Coronary artery (tissue), 2 donors: ENCODE measurements at regions not wholly inside any gene's neighbourhood (a gene's known extent, or its start where the extent isn't known, plus 50 kb on each side); places are given as distances from the start of the nearest gene placed in this dataset.

ENCODE experiments used
- DNase-seq: peaks from one replicate; pipeline ENCODE4 v3.0.0-alpha.2; 2017; ENCODE audit warnings: low spot score
- H3K27ac ChIP-seq, 2 donors: fragments of 200-600 bp; sonication (generic); one replicate each; pipeline ENCODE4 v1.5.1; 2016 to 2019
- H3K4me3 ChIP-seq: fragments of 200-600 bp; sonication (generic); 2 replicates; pipeline ENCODE4 v1.5.1; 2016; ENCODE audit warnings: mild to moderate bottlenecking, moderate library complexity
- CTCF ChIP-seq: fragments of 200-600 bp; sonication (generic); IDR thresholded peaks from one replicate; pipeline ENCODE4 v1.5.1; 2019; ENCODE audit warnings: antibody characterized with exemption

- Histone ChIP-seq H3K4me3 (no peak overlapping the region), H3K27ac (no peak overlapping the region)
- no peak for DNase-seq
- no peak for TF ChIP-seq CTCF
Observed at GRCh38 chr1:239204401-239204800, 182.0 kb upstream of the CHRM3 start.

- no peak for TF ChIP-seq CTCF
Observed at GRCh38 chr1:239197871-239198270, 188.5 kb upstream of the CHRM3 start.

GRCh38 chr1:239189998-239190512, 196.3 kb upstream of the CHRM3 start:
- DNase-seq: no peak
- no peak for TF ChIP-seq CTCF
- Histone ChIP-seq H3K4me3 (no peak overlapping the region), H3K27ac (no peak overlapping the region)

More at GRCh38 chr1:239197871-239198270, 188.5 kb upstream of the CHRM3 start:
- Histone ChIP-seq H3K27ac (no peak overlapping the region), H3K4me3 (no peak overlapping the region)
- DNase-seq: no peak

- no peak for DNase-seq
- H3K4me3 ChIP-seq: no peak overlapping the region
- no peak for TF ChIP-seq CTCF
- no peak overlapping the region for H3K27ac ChIP-seq
Observed at GRCh38 chr1:239186487-239186886, 199.9 kb upstream of the CHRM3 start.

GRCh38 chr1:239185245-239185619, 201.1 kb upstream of the CHRM3 start:
- no peak overlapping the region for H3K4me3 ChIP-seq
- H3K27ac ChIP-seq: no peak overlapping the region
- no peak for TF ChIP-seq CTCF
- no peak for DNase-seq

- no peak overlapping the region for H3K27ac ChIP-seq
- DNase-seq: no peak
- H3K4me3 ChIP-seq: no peak overlapping the region
- no peak for TF ChIP-seq CTCF
Observed at GRCh38 chr1:239184561-239185244, 201.7 kb upstream of the CHRM3 start.

GRCh38 chr1:239178961-239179360, 207.4 kb upstream of the CHRM3 start:
- H3K4me3 ChIP-seq: no peak overlapping the region
- H3K27ac ChIP-seq: no peak overlapping the region
- TF ChIP-seq CTCF: no peak
- DNase-seq: no peak
